ENCODE measurements at regions not wholly inside any gene's neighbourhood (a gene's known extent, or its start where the extent isn't known, plus 50 kb on each side); places are given as distances from the start of the nearest gene placed in this dataset.

GRCh38 chr3:193845144-193845543, 252.1 kb downstream of the OPA1 start:
- Mint-ChIP-seq H3K27me3 (peaks cover 34% of the 10 kb centered on the region), H3K4me3 (no peak overlapping the region), H3K27ac (no peak overlapping the region), H3K4me1 (no peaks in the 10 kb centered on the region), H3K36me3 (no peaks in the 10 kb centered on the region), H3K9me3 (no peaks in the 10 kb centered on the region)
- no peak for DNase-seq
- ATAC-seq (ENCODE audit: low read depth): no peak
- POLR2A ChIA-PET: no interaction called here

DNA sequence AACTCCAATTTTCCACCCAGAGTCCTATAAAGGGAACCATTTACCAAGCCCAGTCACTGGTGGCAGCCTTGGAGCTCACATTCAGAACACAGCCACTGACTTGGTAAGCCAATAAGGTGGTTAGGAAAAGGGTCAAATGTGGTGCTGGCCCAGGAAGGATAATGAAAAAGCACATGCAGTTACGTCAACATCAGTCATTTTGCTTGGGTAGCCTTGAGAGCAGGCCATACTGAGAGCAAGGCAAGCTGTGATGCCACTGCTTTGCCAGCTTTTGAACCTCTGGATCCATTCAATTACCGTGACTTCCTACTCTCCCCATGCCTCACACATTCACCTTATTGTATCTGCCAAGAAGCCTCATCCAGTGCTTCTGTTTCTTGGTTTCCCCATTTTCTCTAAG, 253.6 kb downstream of the OPA1 start:
- Mint-ChIP-seq H3K27ac (no peak overlapping the region), H3K36me3 (no peaks in the 10 kb centered on the region), H3K9me3 (no peaks in the 10 kb centered on the region), H3K27me3 (peaks cover 26% of the 10 kb centered on the region), H3K4me1 (no peaks in the 10 kb centered on the region), H3K4me3 (no peak overlapping the region)
- ATAC-seq (ENCODE audit: low read depth) (no peak), DNase-seq (no peak)
- POLR2A ChIA-PET: no interaction called here

DNA sequence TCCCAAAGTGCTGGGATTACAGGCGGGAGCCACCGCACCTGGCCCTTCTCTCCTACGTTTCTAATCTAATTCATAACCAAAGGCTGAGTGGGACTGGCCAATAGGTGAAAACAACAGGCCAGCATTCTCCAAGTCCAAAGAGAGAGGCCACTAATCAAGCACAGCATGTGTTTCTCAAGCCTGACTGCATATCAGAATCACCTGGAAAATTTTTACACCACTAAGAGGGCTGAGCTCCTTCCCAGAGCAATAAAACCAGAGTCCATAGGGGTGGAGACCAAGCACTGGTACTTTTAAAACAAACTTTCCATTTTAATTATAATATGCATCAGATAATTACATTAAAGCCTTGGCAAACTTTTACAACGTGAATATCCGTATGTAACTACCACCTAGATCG, 254.4 kb downstream of the OPA1 start:
- Mint-ChIP-seq H3K4me1 (no peaks in the 10 kb centered on the region), H3K27ac (no peak overlapping the region), H3K36me3 (no peaks in the 10 kb centered on the region), H3K9me3 (no peaks in the 10 kb centered on the region), H3K27me3 (peaks cover 24% of the 10 kb centered on the region), H3K4me3 (no peak overlapping the region)
- no peak for DNase-seq
- no peak for ATAC-seq (ENCODE audit: low read depth)
- POLR2A ChIA-PET: no interaction called here

GRCh38 chr3:193848547-193848946, 255.5 kb downstream of the OPA1 start:
- ATAC-seq (ENCODE audit: low read depth): no peak
- H3K4me3 Mint-ChIP-seq: no peak overlapping the region
- H3K4me1 Mint-ChIP-seq: peaks cover 2% of the 10 kb centered on the region
- no peak for DNase-seq
- no peak overlapping the region for H3K27ac Mint-ChIP-seq
- H3K36me3 Mint-ChIP-seq: no peaks in the 10 kb centered on the region
- no peaks in the 10 kb centered on the region for H3K9me3 Mint-ChIP-seq
- H3K27me3 Mint-ChIP-seq: peaks cover 17% of the 10 kb centered on the region
- POLR2A ChIA-PET: no interaction called here

DNA sequence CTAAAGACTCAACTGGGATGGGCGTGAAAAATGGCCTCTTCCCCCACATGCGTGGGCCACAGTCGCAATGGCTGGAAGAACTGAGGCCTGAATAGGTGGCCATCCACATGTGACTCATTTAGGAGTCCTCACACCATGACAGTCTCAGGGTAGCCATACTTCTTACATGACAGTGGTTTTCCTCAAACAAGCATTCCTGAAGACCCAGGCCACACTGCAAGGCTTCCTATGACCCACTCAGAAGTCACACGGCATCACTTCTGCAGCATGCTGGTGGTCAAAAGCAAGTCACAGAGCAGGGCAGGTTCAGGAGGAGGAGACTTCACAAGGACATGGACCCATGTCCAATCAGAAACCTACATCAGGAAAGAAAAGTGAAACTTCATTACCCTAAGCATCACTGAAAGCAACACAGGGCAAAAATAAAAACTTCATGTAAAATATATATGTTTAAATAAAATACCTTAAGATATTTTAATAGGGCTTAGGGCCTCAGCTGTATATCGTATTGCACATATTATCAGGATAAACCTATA, 257.1 kb downstream of the OPA1 start:
- H3K36me3 Mint-ChIP-seq: no peaks in the 10 kb centered on the region
- peaks cover 16% of the 10 kb centered on the region for H3K27me3 Mint-ChIP-seq
- no peak overlapping the region for H3K27ac Mint-ChIP-seq
- H3K4me1 Mint-ChIP-seq: peaks cover 2% of the 10 kb centered on the region
- ATAC-seq (ENCODE audit: low read depth): no peak
- H3K9me3 Mint-ChIP-seq: no peaks in the 10 kb centered on the region
- POLR2A ChIA-PET: no interaction called here
- no peak overlapping the region for H3K4me3 Mint-ChIP-seq
- no peak for DNase-seq

- peaks cover 2% of the 10 kb centered on the region for H3K4me1 Mint-ChIP-seq
- H3K4me3 Mint-ChIP-seq: no peak overlapping the region
- no peak for ATAC-seq (ENCODE audit: low read depth)
- POLR2A ChIA-PET: no interaction called here
- no peak overlapping the region for H3K27ac Mint-ChIP-seq
- H3K36me3 Mint-ChIP-seq: no peaks in the 10 kb centered on the region
- H3K9me3 Mint-ChIP-seq: no peaks in the 10 kb centered on the region
- no peak for DNase-seq
- peaks cover 10% of the 10 kb centered on the region for H3K27me3 Mint-ChIP-seq
These were observed 258.4 kb downstream of the OPA1 start for GRCh38 chr3:193851428-193851847.

- H3K4me3 Mint-ChIP-seq: no peak overlapping the region
These were observed 259.1 kb downstream of the OPA1 start for GRCh38 chr3:193851941-193852674.

DNA sequence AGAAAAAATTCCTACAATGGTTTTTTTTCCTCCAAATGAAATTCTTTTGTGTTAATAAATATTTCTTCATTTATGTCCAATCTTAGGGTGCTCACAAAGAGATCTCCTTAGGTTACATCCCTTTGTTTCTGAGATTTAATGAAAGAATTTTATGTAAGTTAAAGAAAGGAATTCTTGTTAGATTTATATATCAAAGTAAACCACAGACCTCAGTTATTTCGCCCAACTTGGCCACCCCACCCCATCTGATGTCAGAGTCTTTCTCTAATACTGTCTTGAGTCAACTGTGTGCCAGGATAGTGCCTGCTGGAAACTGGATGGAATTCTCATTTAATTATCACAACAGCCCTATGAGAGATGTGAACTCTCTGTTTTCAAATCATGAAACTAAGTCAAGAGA, 259.9 kb downstream of the OPA1 start:
- Mint-ChIP-seq H3K9me3 (no peaks in the 10 kb centered on the region), H3K27me3 (peaks cover 8% of the 10 kb centered on the region), H3K4me3 (no peak overlapping the region), H3K4me1 (peaks cover 2% of the 10 kb centered on the region), H3K36me3 (no peaks in the 10 kb centered on the region), H3K27ac (no peak overlapping the region)
- POLR2A ChIA-PET: no interaction called here
- ATAC-seq (ENCODE audit: low read depth) (no peak), DNase-seq (no peak)

More at GRCh38 chr3:193851941-193852674, 259.1 kb downstream of the OPA1 start:
- H3K9me3 Mint-ChIP-seq: no peaks in the 10 kb centered on the region
- H3K27me3 Mint-ChIP-seq: peaks cover 8% of the 10 kb centered on the region
- POLR2A ChIA-PET: no interaction called here
- ATAC-seq (ENCODE audit: low read depth) (no peak), DNase-seq (no peak)
- H3K36me3 Mint-ChIP-seq: no peaks in the 10 kb centered on the region
- H3K4me1 Mint-ChIP-seq: peaks cover 2% of the 10 kb centered on the region
- H3K27ac Mint-ChIP-seq: no peak overlapping the region

DNA sequence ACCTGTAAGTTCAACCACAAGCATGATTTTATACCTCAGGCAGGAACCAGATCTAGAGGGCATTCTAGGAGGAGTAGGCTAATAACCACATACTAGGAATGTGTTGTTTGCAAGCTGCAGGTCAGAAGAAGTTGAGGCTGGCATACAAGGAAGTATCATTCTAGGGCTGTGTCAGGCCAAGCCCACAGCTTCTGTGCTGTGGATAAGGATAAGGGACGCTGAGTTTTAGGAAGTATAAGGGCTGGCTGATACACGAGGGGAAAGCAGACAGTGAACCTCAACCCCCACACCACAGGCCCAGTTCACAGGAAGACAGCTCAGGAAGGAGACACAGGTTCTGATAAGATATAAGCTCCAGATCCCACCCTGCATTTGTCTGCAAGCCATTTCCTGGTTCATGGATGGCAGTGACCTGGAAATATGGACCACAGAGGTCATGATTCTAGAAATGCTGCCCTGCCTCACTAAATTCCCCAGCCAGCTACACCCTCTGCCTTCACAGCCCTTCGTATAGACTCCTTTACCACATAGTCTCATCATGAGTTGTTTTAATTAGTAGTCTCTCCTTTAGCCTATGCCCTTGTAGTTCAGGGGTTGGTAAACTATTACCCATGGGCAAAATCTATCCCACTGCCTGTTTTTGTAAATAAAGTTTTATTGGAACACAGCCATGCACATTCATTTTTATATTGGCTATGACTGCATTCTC, 260.7 kb downstream of the OPA1 start:
- H3K4me3 Mint-ChIP-seq: no peak overlapping the region
- no peaks in the 10 kb centered on the region for H3K36me3 Mint-ChIP-seq
- H3K27me3 Mint-ChIP-seq: peaks cover 8% of the 10 kb centered on the region
- no peak for DNase-seq
- peaks cover 2% of the 10 kb centered on the region for H3K4me1 Mint-ChIP-seq
- no peak overlapping the region for H3K27ac Mint-ChIP-seq
- ATAC-seq (ENCODE audit: low read depth): no peak
- H3K9me3 Mint-ChIP-seq: no peaks in the 10 kb centered on the region
- POLR2A ChIA-PET: no interaction called here

- H3K36me3 Mint-ChIP-seq: no peaks in the 10 kb centered on the region
- peaks cover 14% of the 10 kb centered on the region for H3K27me3 Mint-ChIP-seq
- POLR2A ChIA-PET: no interaction called here
- no peak overlapping the region for H3K4me3 Mint-ChIP-seq
- no peaks in the 10 kb centered on the region for H3K9me3 Mint-ChIP-seq
- H3K27ac Mint-ChIP-seq: no peak overlapping the region
- H3K4me1 Mint-ChIP-seq: peaks cover 2% of the 10 kb centered on the region
- no peak for DNase-seq
- no peak for ATAC-seq (ENCODE audit: low read depth)
These were observed 265.0 kb downstream of the OPA1 start for GRCh38 chr3:193857996-193858395.

DNA sequence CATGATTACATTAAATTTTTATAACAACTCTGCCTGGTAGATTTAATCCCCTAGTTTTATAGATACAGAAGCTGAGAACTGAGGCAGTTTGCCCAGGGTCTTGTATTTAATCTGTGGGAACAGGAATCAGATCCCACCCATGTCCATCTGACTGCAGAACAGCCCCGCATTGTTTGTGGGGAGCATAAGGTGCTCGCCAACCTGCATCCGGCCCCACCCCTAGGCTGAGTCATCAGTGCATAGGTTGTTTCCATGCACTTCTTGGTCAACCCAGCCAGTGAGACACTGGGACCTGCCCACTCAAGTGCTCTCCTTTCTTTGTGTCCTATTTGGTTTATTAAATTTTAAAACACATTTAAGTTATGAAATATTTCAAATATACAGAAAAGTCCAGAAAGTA, 266.2 kb downstream of the OPA1 start:
- H3K27ac Mint-ChIP-seq: no peak overlapping the region
- no peak overlapping the region for H3K4me3 Mint-ChIP-seq
- ATAC-seq (ENCODE audit: low read depth): no peak
- H3K27me3 Mint-ChIP-seq: peaks cover 16% of the 10 kb centered on the region
- no peaks in the 10 kb centered on the region for H3K9me3 Mint-ChIP-seq
- no peaks in the 10 kb centered on the region for H3K4me1 Mint-ChIP-seq
- POLR2A ChIA-PET: no interaction called here
- no peaks in the 10 kb centered on the region for H3K36me3 Mint-ChIP-seq
- DNase-seq: no peak

DNA sequence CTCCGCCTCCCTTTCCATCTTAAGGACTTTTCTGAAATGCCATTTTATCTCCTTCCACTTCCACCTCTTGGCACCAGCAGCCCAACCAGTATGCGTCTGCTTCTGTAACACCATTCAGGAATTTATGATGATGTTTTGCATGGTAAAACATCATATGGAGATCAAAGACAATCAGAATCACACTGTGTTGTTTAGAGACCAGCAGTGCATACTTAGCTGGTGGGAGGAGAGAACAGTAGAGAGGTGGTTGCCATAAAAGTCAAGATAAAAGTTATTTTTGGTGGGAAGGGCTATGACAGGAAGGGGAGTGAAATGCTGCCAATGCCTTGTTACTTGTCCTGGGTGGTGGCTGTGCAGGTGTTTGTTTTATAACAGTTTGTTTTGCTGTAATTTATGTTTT, 268.0 kb downstream of the OPA1 start:
- Mint-ChIP-seq H3K4me1 (no peaks in the 10 kb centered on the region), H3K27me3 (peaks cover 13% of the 10 kb centered on the region), H3K36me3 (no peaks in the 10 kb centered on the region), H3K4me3 (no peak overlapping the region), H3K27ac (no peak overlapping the region), H3K9me3 (no peaks in the 10 kb centered on the region)
- POLR2A ChIA-PET: no interaction called here
- no peak for ATAC-seq (ENCODE audit: low read depth)
- DNase-seq: no peak

- DNase-seq: no peak
- ATAC-seq (ENCODE audit: low read depth): no peak
- no peaks in the 10 kb centered on the region for H3K36me3 Mint-ChIP-seq
- H3K27ac Mint-ChIP-seq: no peak overlapping the region
- H3K4me3 Mint-ChIP-seq: no peak overlapping the region
- no peaks in the 10 kb centered on the region for H3K4me1 Mint-ChIP-seq
- peaks cover 17% of the 10 kb centered on the region for H3K27me3 Mint-ChIP-seq
- POLR2A ChIA-PET: no interaction called here
- H3K9me3 Mint-ChIP-seq: no peaks in the 10 kb centered on the region
These were observed 269.8 kb downstream of the OPA1 start for GRCh38 chr3:193862843-193863242.

DNA sequence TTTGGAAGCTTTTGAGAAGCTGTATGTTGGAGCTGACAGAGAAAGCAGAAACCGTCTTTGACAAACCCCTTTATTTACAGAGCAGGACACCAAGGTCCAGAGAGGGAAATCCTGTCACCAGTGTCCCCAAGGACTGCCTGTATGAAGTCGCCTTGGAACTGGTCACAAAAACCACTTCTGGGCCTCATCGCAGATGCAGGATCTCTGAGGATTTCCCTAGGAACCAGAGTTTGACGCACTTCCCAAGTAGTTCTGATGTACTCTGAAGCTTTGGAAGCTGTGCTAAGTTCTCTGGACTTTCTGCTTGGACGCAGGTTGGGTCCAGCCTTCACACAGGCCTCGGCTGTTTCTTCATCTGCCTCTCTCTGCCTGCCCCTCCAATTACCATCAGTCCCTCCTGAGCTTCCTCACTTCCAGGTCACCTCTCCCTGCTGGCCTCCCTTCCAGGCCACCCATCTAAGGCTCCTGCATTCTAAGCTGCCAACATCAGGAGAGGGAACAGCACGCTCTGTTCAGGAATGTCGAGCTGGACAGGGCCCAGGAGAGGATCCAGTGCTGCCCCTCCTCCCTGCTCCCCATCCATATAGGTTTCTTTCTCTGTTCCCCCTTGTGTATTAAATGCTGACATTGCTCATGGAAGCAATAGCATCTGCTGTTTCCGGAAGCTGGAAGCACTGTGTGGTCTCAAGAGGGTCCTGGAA, 270.8 kb downstream of the OPA1 start:
- DNase-seq (no peak), ATAC-seq (ENCODE audit: low read depth) (no peak)
- H3K4me3 Mint-ChIP-seq: no peak overlapping the region
- POLR2A ChIA-PET: no interaction called here
- no peaks in the 10 kb centered on the region for H3K36me3 Mint-ChIP-seq
- H3K4me1 Mint-ChIP-seq: no peaks in the 10 kb centered on the region
- no peak overlapping the region for H3K27ac Mint-ChIP-seq
- peaks cover 21% of the 10 kb centered on the region for H3K27me3 Mint-ChIP-seq
- H3K9me3 Mint-ChIP-seq: no peaks in the 10 kb centered on the region

Measured in activated naive CD8-positive, alpha-beta T cell treated with anti-CD3 and anti-CD28 coated beads, Interleukin-2, amount 10 ng/mL, durations not matched to agents 7 days and 5 days (primary cell).